Activated CD4-positive, CD25-positive, alpha-beta regulatory T cell treated with anti-CD3 and anti-CD28 coated beads, Interleukin-2, amount 50 U/mL, for 24 hours (primary cell): ENCODE measurements at regions not wholly inside any gene's neighbourhood (a gene's known extent, or its start where the extent isn't known, plus 50 kb on each side); places are given as distances from the start of the nearest gene placed in this dataset.

Experiments
- ATAC-seq, 2 donors: fragments of 150-1000 bp; cut with Tn5 transposase; one replicate each; pipeline ENCODE4 v1.10.0; 2021; ENCODE audit warnings: mild to moderate bottlenecking in 1 of 2, moderate library complexity in 1 of 2

GRCh38 chr6:134866563-134866962, 83.3 kb downstream of the ALDH8A1 start:
- no peak for ATAC-seq

GRCh38 chr6:134864558-134864957, 85.3 kb downstream of the ALDH8A1 start:
- no peak for ATAC-seq

- ATAC-seq, result no peak
These were observed 86.0 kb downstream of the ALDH8A1 start for GRCh38 chr6:134863763-134864510.

GRCh38 chr6:134854366-134854765, 95.5 kb downstream of the ALDH8A1 start:
- ATAC-seq, result no peak

- ATAC-seq, result no peak
These were observed 96.5 kb downstream of the ALDH8A1 start for GRCh38 chr6:134853111-134854055.

- ATAC-seq, result no peak
These were observed 98.4 kb downstream of the ALDH8A1 start for GRCh38 chr6:134851548-134851947.

- ATAC-seq, result no peak
These were observed 99.1 kb downstream of the ALDH8A1 start for GRCh38 chr6:134850721-134851305.

GRCh38 chr6:134849920-134850447, 99.9 kb downstream of the ALDH8A1 start:
- no peak for ATAC-seq

- ATAC-seq, result no peak
These were observed 101.8 kb downstream of the ALDH8A1 start for GRCh38 chr6:134848076-134848475.

- ATAC-seq, result no peak
These were observed 103.0 kb downstream of the ALDH8A1 start for GRCh38 chr6:134846865-134847264.

GRCh38 chr6:134846031-134846430, 103.9 kb downstream of the ALDH8A1 start:
- no peak for ATAC-seq

GRCh38 chr6:134844120-134844519, 105.8 kb downstream of the ALDH8A1 start:
- no peak for ATAC-seq

GRCh38 chr6:134840086-134840867, 109.6 kb downstream of the ALDH8A1 start:
- ATAC-seq, result no peak

- ATAC-seq, result no peak
These were observed 113.9 kb downstream of the ALDH8A1 start for GRCh38 chr6:134835993-134836392.

GRCh38 chr6:134830940-134831339, 119.0 kb downstream of the ALDH8A1 start:
- ATAC-seq, result no peak

- no peak for ATAC-seq
These were observed 119.7 kb downstream of the ALDH8A1 start for GRCh38 chr6:134830194-134830593.

- ATAC-seq, result no peak
These were observed 121.3 kb downstream of the ALDH8A1 start for GRCh38 chr6:134828641-134829040.

GRCh38 chr6:134826889-134827737, 122.8 kb downstream of the ALDH8A1 start:
- no peak for ATAC-seq

GRCh38 chr6:134823710-134824034, 126.2 kb downstream of the ALDH8A1 start:
- no peak for ATAC-seq

GRCh38 chr6:134822920-134823709, 126.8 kb downstream of the ALDH8A1 start:
- ATAC-seq, result peak; percentile 84 to 90
